Inferior parietal cortex (tissue), 1 donor: ENCODE measurements at regions not wholly inside any gene's neighbourhood (a gene's known extent, or its start where the extent isn't known, plus 50 kb on each side); places are given as distances from the start of the nearest gene placed in this dataset.

ENCODE experiments used
- DNase-seq: peaks from one replicate; pipeline ENCODE4 v3.0.0-alpha.2; 2016; ENCODE audit errors: extremely low spot score

DNA sequence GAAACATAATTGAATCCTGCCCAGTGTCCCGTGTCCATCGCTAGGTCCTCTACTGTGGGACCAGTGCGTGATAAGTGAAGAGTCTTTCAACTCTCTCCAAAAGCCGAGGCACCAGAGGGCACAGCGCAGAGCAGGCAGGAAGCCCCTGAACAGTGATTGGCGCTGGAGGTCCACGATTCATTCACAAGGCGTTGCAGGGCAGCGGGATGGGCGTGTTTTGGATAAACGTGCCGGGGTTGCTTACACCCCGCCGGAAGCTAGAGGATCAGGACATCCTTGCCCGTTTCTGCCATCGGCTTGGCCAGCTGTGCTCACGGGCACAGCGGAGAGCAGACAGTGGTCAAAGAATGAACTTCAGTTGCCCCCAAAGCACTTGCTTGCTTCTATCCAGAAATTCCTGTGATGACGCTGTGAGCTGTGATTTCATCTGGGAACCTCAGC, 86.0 kb upstream of the PFKP start:
- DNase-seq: no peak

DNA sequence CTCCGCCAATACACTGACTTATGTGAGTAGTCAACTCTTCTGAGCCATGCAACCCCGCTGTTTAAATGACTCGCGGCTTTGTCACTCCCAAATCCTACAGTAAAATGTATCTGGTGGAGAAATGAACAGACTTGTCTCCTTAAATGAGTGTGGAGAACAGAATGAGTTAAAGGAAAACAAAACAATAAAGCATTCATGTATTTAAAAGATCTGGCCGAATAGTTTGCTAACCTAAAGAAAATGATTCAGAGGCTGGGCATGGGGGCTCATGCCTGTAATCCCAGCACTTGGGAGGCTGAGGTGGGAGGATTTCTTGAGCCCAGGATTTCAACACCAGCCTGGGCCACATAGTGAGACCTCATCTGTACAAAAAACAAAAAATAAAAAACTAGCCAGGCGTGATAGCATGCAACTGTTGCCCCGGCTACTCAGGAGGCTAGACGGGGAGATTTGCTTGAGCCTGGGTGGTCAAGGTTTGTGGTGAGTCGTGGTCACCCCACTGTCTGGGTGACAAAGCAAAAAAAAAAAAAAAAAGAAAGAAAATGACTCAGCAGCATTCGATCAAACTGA, 86.5 kb upstream of the PFKP start:
- DNase-seq: no peak

DNA sequence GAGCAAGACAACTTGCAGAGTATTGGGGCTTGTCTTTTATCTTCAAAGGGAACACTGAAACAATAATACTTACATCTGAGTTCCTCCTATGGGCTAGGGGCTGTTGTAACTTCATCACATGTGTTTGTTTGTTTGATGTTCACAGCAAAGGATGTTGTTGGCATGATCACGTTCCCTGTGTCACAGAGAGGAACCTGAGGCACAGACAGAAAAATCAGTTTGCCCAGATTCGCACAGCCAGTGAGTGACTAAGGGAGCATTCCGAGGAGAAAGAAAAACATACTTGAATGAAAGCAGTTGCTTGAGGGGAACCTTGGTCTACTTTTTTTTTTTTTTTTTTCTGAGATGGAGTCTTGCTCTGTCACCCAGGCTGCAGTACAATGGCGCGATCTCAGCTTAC, 87.2 kb upstream of the PFKP start:
- DNase-seq: no peak

DNA sequence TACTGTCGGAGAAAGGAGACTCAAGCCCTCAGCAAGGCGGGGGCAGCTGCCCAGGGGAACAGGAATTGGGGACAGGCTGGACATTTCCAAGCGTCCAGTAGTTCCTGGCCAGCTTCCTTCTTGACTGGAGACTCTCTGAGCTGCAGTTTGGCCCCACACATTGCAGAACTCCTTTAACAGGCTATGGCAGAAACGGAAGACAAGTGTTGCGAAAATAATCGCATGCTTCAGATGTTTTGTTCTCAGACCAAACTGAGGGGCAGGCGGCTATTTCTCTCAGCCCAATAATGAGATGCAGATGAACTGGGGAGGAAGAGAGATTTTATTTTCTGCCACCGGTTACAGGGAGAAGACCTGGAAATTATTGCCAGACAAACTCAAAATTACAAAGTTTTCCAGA, 88.0 kb upstream of the PFKP start:
- peak; percentile 29 for DNase-seq

DNA sequence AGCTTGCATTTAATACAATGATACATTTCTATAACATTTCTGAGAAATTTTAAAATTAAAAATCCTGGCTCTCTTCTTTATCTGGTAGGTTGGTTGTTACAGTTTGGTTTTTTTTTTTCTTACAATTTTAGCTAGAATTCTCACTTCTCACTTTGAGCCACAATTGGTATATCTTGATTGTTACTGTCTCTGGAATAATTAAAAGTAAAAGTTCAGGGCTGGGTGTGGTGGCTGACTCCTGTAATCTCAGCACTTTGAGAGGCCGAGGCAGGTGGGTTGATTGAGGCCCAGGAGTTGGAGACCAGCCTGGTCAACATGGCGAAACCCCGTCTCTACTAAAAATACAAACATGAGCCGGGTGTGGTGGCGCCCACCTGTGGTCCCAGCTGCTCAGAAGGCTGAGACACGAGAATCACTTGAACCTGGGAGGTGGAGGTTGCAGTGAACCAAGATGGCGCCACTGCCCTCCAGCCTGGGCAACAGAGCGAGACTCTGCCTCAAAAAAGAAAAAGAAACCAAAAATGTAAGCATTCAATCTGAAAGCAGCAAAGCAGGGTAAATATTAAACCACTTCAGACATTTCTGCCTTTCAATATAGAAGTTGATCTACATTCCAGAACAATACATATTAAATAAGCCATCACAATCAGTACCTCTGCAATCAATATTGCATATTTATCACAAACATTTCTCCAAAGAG, 88.6 kb upstream of the PFKP start:
- no peak for DNase-seq

DNA sequence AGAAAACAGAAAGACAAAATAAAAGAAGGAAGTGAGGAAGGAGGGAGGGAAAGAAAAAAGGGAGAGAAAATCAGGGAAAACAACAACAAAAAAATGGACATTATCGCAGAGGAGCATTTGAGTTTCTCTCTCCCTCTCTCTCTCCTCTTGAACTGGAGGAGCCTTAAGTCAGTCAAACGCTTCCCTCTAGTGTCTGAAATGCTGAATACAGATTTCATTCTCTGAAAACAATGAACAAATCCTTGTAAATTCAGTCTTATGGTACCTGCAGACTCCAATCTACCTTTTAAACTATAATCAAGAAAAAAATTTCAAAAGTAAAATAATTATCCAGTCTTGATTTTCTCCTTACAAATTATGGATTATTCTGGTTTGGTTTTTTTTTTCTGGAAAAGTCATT, 89.2 kb upstream of the PFKP start:
- DNase-seq: peak; percentile 70

DNA sequence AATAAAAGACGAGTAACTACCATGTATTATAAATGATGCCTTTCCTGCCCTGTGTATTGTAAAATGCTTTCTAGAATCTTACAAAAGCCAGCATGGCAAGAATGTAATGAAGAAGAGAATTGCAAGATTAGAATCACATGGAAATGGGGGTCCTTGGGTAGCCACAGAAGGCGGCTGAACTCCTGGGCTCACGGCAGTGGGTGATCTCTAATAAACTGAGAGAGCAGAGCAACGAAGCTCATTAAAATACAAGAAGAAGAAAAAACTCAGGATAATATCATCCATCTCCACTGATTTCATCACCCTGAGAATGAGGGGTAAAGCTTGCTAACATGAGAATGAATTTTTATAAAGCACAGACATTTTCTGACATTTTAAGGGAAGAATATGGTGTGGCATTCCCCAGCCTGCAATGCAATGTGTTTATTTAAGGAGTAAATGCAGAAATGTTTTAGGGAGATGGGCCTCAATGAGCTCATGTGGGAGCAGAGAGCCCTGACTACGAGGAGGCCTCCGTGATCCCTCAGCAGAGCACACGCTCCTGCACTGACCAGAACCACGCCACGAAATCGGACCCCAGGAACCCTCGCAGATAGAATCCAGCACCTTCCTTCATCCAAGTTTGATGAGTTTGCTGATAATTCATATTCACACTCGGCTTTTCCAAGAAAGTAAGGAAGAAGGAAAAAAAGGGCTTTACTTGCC, 92.7 kb upstream of the PFKP start:
- DNase-seq: no peak

DNA sequence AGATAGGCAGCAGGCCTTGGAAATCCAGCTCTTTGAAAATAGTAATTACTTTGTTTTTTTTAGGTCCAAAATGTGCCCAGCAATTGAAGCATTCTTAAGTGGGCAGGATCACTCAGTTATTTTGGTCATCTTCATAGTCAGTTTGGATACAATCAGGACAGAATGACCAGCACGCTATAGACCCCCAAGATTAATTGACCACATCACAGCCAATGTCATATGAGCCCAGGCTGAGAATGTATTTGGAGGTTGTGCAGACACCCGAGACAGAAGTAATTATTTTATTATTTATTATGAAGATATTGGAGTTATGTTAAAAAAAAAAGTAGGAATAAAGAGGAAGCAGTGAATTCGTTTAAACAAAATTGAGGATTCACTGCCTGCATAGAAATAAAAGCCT, 93.3 kb upstream of the PFKP start:
- DNase-seq: no peak

DNA sequence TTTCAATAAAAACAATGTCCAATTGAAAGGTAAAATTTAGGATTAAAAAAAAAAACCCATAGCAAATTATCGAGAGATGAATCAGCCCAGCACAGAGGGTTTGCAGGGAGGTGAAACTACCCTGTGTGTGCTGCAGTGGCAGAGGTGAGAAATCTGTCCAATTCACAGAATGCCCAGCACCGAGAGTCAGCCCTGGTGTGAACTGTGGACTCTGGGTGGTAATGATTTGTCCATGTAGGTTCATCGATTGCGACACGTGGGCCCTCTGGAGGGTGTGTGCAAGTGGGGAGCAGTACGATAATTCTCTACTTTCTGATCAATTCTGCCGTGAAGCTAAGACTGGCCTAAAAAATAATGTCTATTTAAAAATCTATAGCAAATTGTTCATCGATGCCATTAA, 94.5 kb upstream of the PFKP start:
- DNase-seq: no peak

DNA sequence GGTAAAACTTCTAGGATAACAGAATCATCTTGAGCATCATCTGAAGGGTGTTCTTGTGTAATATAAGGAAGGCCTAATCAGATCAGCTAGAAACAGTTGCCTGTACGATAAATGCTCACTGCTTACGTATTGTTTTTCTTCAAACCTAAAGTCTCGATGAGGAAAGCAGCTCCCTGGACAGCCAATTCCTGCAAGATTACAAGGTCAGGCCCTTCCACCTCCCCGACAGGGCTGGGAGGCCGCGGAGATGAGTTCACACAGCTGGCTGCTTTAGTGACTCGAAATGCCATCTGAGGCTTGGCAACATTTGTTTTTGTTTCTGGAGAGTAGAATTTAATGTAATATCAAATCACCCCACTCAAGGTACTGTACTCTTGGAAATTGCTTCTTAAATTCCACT, 95.1 kb upstream of the PFKP start:
- no peak for DNase-seq

DNA sequence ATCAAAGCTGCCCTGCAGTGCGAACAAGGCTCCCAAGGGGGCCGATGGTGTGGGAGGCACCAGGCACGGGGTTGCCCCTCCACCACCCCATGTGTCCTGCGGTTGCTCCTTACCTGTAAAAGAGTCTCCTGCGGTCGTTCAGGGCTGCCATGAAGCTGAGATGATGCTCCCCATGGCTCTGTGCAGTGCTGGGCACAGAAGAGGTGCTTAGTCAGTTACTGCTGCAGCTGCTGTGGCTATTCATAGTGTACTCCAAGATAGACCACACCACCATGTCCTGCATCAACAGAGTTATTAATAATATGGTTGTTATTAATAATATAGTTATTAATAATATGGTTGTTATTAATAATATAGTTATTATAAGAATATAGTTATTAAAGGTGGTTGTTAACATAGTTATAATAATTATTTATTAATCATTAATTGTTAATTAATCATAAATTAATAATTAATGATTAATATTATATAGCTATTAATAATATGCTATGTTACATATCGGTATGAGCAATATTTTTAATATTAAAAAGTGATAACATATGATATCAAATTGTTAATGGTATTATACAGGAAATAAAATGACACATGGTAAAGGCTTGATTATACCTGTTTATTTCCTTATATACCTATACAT, 97.0 kb upstream of the PFKP start:
- DNase-seq: no peak

DNA sequence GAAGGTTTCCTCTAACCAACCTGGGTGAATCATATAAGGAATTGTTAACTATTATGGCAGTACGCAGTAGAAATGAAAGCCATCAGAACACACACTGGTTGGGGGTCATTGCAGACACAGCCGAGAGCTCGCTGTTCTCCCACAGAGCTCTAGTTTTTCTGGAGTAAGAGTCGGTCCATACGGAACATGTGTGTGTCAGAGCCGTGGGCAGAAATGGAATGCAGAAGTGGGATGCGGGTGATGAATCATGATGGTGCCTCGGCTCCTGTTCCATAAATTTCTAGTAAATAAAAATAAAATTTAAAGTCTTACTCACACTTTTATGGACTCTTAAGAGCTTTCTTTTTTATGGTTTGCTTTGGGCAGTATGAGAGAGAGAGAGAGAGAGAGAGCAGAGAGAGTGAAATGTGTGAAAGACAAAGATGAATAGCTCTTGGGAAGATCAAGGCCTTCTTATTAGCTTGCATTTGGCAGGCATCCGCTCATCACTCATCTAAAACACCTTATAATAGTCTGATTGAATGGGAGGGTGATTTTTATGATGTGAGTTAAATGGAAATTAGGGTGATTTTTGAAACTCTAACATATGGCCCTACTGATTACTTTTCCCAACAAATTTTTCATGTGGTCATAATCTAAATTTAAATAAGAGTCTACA, 98.8 kb upstream of the PFKP start:
- DNase-seq: no peak

DNA sequence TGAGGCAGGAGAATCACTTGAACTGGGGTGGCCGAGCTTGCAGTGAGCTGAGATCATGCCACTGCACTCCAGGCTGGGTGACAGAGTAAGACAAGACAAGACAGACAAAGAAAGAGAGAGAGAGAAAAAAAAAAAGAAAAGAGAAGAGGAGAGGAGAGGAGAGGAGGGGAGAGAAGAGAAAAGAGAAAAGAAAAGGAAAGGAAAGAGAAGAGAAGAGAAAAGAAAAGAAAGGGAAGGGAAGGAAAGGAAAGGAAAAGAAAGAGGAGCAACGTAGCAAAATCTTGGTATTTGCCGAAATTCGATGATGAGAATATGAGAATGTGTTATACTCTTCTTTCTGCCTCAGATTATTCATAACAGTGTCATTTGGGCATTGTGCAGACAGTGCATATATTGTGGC, 101.2 kb upstream of the PFKP start:
- no peak for DNase-seq

DNA sequence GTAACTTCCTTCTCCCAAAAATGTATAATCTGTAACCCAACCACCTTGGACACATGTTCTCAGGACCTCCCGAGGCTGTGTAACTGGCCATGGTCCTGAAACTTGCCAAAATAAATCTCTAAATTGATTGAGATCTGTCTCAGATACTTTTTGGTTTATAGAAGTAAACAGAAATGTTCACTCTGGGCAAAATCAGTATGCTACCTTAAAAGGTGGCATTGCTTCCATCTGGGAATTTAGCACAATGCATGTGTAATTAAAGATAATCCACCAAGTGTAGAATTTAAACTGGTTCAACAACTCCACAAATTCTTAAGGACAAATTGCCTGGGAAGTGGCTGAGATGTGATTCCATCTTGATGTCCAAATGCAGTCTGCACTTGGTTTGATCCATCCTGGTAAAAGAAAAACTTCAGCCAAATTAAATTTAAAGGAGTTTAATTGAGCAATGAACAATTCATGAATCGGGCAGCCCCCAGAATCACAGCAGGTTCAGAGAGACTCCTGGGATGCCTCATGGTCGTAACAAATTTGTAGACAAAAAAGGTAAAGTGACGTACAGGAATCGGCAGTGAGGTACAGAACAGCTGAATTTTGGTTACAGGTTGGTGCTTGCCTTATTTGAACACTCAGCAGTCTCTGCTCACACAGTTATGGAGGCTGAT, 102.6 kb upstream of the PFKP start:
- DNase-seq: no peak

DNA sequence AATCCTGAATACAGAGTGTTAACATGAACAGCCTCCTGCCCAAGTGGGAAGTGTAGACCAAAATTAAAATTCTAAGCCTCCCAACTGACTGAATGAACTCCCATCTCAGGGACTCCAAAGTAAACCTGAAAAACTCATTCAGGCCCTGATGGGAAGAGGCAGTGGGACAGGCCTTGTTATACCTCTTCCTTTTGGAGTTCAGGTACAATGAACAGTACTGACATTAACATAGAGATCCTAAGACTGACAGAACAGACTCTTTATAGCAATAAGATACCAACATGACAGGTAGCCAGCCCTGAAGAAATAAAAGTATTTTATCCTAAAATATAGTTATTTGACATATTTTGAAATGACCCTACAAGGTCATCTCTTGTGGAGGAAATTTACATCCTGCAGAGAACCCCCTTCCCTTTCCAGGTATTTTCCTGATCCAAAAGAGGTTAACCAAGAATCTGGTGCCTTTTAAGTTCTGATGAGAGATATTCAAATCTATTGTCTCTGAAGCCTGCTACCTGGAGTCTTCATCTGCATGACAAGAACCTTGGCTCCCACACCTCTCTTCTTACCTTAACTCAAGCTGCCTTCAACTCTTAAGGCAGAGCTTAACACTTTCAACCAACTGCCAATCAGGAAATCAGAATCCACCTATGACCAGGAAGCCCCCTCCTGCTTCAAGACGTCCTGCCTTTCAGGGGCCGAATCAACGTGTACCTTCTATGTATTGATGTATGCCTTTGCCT, 103.3 kb upstream of the PFKP start:
- DNase-seq: no peak

DNA sequence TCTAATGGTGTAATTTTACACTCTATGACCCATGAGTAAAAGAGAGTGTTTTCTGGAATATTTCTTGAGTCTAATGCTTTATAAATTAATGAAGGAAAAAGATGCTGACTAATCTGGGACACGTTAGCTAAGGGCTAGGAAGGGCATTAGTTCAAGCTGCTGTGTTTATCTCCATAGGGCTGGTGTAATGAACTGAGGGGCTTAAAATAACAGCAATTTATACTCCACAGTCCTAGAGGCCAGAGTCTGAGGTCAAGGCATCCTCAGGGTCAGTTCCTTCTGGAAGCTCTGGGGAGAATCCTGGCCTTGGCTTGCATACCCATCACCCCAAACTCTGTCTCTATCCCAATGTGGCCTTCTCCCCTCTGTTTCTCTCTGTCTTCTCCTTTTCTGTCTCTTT, 105.2 kb upstream of the PFKP start:
- no peak for DNase-seq

DNA sequence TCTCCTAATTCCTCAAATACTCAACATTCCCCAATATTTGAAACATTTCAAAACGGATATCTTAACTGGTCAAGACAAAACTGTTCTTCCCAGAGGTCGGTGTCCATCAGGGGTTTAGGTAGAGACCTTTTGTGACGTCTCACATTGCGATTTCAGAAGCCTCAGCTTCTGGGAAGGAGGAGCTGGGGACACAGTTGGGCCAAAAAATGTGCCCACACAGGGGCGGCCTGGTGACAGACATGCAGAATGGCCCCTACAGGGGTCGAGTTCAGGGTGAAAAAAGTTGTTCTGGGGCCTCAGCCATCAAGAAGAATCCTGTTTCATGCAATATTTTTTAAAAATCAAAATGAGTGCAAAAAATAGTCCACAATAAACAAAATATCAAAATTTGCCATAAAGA, 108.7 kb upstream of the PFKP start:
- no peak for DNase-seq

DNA sequence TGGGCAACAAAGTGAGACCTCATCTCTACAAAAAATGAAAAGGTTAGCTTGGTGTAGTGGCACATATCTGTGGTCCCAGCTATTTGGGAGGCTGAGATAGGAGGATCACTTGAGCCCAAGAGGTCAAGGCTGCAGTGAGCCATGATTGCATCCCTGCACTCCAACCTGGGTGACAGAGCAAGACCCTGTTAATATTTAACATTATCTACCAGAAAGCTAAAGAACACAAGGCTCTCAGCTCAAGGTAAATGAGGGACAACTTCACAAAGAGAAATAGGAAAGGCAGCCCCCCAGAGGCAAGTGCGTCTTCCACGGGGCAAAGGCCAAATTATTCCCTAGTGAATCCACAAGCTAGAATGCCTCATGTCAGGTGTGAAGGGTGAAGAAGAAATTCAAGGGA, 109.6 kb upstream of the PFKP start:
- no peak for DNase-seq

DNA sequence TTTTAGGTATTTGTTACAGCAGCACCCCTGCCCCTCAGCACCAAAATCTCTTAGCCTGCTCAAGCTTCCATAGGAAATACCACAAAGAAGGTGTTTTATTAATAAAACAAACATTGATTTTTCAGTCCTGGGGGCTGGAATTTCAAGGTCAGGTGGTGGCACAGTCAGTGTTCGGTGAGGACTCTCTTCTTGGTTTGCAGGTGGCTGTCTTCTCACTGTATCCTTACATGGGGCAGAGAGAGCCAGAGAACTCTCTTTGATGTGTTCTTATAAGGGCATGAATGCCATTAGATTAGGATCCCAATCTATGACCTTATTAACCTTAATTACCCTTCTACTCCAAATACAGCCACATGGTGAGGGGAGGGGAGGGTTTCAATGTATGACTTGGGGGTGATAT, 112.3 kb upstream of the PFKP start:
- no peak for DNase-seq

DNA sequence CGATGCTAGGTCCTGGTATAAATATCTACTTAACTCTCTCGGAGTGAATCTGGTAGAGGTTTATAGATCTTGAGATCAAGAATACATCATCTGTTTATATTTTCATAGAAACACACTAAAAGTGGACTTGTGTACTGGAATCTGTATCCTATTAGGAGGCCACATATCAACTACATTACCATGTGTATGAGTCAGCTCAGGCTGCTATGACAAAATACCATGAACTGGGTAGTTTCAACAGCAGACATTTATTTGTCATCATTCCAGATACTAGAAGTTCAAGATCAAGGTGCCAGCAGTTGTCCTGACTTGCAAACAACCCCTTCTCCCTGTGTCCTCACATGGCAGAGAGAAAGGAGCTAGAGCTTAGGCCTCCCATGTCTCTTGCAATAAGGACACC, 113.9 kb upstream of the PFKP start:
- no peak for DNase-seq

DNA sequence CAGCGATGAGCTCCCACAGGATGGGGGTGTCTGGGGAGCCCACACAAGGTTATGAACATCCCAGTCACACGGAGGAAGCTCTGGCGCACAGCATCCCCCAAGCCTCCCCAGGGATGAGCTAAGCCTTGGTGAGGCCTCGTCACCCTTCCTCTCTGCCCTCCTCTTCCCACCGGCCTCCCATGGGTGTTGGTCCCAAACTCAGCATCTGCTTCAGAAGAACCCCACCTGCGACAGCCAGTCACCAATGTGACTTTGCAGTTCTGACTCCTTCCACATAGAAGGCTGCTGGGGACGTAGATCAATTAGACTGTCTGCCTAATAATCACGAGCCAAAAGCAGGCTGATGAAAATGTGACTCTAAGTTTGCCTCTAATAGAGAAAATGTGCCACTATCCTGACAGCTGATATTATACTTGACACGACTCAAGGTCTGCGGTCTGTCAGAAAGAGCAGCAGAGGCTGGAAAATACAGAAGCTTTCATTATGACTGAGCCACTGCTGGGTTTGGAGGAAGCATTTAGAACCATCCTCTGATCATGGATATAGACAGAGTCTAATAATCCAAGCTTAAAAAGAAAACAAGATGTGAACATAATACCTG, 116.0 kb upstream of the PFKP start:
- DNase-seq: no peak
